ENCODE measurements at regions not wholly inside any gene's neighbourhood (a gene's known extent, or its start where the extent isn't known, plus 50 kb on each side); places are given as distances from the start of the nearest gene placed in this dataset.

DNA sequence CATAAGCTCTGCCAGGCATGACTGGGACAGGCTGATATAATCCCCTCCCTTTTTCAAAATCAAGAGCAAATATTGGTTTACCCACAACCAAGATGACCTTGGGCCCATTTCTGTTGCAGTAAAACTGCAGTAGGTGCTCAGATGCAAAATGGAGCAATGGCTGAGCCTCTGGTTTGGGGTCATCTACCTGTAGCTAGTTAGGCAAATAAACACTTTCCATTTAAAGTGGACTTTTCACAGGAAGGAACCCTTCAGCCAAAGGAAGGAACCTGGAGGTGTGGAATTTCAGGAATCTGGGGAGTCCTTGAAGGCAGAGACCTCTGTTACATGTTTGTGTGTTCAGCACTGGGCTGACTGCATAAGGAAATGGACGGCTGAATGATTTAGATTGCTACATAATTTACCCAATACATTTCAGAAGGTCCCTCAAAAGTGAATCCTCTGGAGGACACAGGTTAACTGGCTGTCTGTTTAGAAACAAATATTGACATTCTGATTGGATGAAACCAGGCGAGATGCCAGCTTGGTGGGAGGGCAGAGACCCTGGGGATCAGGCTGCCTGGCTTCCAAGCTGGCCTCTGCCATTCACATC lies 170.1 kb upstream of the ZNF618 start:
- TF ChIP-seq POLR2A (IDR thresholded peaks at IDR 0.05) (no peak), POLR2AphosphoS5 (IDR thresholded peaks at IDR 0.05) (no peak)
- TF ChIP-seq, protein P1, sequence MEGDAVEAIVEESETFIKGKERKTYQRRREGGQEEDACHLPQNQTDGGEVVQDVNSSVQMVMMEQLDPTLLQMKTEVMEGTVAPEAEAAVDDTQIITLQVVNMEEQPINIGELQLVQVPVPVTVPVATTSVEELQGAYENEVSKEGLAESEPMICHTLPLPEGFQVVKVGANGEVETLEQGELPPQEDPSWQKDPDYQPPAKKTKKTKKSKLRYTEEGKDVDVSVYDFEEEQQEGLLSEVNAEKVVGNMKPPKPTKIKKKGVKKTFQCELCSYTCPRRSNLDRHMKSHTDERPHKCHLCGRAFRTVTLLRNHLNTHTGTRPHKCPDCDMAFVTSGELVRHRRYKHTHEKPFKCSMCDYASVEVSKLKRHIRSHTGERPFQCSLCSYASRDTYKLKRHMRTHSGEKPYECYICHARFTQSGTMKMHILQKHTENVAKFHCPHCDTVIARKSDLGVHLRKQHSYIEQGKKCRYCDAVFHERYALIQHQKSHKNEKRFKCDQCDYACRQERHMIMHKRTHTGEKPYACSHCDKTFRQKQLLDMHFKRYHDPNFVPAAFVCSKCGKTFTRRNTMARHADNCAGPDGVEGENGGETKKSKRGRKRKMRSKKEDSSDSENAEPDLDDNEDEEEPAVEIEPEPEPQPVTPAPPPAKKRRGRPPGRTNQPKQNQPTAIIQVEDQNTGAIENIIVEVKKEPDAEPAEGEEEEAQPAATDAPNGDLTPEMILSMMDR (IDR thresholded peaks at IDR 0.05): no peak

All from suprapubic skin (tissue), 4 donors.